GM12873 (cell line): ENCODE measurements at regions not wholly inside any gene's neighbourhood (a gene's known extent, or its start where the extent isn't known, plus 50 kb on each side); places are given as distances from the start of the nearest gene placed in this dataset.

ENCODE experiments used
- CTCF ChIP-seq: IDR thresholded peaks from 2 replicates; pipeline ENCODE4 v1.5.1; 2012; ENCODE audit warnings: low read depth, mild to moderate bottlenecking, moderate library complexity, low read length, control low read depth; ENCODE audit not compliant: insufficient read depth; ENCODE audit errors: missing control alignments

- no peak for TF ChIP-seq CTCF
These were observed 164.0 kb downstream of the DEPDC1B start for GRCh38 chr5:60535951-60536350.

GRCh38 chr5:60535198-60535597 is 164.8 kb downstream of the DEPDC1B start:
- no peak for TF ChIP-seq CTCF

DNA sequence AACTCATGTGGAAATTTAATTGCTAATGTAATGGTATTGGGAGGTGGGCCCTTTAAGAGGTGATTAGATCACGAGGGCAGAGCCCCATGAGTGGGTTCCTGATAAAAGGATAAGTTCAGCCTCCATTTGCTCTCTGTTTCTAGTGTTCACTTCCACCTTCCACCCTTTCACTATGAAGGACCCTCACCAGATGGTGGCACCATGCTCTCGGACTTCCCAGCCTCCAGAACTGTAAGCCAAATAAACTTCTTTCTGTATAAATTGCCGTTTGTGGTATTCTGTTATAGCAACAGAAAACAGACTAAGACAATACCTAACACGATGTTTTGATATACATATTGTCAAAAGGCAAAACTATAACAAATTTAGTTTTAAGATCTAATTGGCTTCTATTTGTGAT is 166.2 kb downstream of the DEPDC1B start:
- TF ChIP-seq CTCF: no peak

GRCh38 chr5:60529001-60529400 is 171.0 kb downstream of the DEPDC1B start:
- TF ChIP-seq CTCF: no peak

DNA sequence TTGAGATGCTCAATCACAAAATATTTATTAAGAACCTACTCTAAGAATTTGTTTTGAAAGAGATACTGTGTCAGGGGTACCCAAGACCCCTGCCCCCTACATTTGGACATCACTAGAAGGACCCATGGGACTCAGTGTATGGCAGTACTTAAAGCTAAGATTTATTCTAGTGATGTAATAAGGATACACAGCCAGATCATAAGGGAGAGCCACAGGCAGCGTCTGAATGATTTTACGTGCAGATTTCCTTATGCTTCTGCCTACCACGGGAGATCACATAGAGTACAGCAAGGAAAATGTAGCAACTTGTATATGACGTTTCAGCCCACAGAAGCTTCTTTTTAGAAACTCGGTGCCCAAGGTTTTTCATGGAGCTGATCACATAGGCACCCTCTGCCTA is 172.9 kb downstream of the DEPDC1B start:
- no peak for TF ChIP-seq CTCF

GRCh38 chr5:60526336-60526875 is 173.6 kb downstream of the DEPDC1B start:
- no peak for TF ChIP-seq CTCF

DNA sequence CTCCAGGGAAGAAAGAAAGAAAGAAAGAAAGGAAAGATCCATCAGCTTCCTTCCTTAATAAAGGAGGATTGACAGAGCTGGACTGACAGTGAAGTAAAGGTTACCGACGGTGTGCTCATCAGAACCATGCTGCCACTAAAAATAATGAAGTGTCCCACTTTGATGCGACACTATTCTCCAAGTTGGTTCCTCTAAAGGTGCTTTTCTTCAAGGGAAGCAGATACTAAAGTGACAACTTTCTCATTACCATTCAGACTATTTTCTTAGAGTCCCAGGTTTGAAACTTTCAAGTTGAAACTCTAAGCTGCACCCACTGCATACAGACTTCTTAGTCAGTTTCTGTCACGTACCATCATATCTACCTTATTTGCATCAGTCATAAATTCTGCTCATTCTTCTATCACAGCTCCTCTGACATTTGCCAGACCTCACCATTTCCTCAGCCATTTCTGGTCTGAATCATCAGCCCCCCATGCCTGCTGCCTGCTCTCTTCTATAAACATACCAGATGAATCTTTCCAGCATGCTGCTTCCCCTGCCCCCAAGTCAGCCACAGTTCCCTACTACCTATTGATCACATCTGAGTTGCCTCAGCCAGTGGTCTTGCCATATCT is 177.6 kb downstream of the DEPDC1B start:
- TF ChIP-seq CTCF: no peak
